ENCODE measurements at regions not wholly inside any gene's neighbourhood (a gene's known extent, or its start where the extent isn't known, plus 50 kb on each side); places are given as distances from the start of the nearest gene placed in this dataset.

GRCh38 chr2:8532438-8532837, 149.4 kb upstream of the ID2 start:
- Histone ChIP-seq H3K9me3 (ENCODE audit: control insufficient read depth in 2 of 2, insufficient read depth in 1 of 2, low read length in 1 of 2) (peaks cover 0 to 8% of the 10 kb centered on the region in 2 donors), H3K36me3 (ENCODE audit: control insufficient read depth in 2 of 2, insufficient read depth in 2 of 2, low read length in 1 of 2) (no peaks in the 10 kb centered on the region), H3K27me3 (ENCODE audit: control insufficient read depth in 2 of 2, insufficient read depth in 1 of 2, low read length in 1 of 2) (peaks cover 0 to under 1% of the 10 kb centered on the region in 2 donors), H3K27ac (ENCODE audit: low read depth in 1 of 2, low read length in 1 of 2) (no peak overlapping the region), H3K4me1 (ENCODE audit: control insufficient read depth in 2 of 2, insufficient read depth in 2 of 2, low read length in 2 of 2) (peaks cover 3 to 37% of the 10 kb centered on the region in 2 donors), H3K4me3 (ENCODE audit: low read length in 2 of 2) (no peak overlapping the region)
- DNase-seq (ENCODE audit: low read depth in 6 of 9, low spot score in 9 of 9), result no peak
- 96% methylated on average over 5 of the region's 5 CpGs for WGBS

DNA sequence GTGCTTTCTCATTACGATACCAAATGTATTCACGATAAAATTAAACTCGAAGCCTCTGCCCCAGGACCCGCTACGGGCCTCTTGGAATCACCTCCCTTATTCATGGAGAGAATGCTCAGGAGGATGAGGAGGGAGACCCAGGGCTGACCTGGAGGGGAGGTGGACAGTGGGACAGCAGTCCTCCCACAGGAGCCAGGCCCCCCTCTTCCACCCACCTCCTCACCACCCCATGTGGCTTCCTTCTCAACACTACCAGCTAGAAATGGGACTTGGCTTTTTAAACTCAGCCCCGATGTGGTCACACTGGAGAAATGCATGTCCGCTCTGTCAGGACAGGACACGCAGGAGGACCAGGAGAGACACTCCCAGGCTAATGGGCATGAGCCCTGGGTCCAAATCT, 147.9 kb upstream of the ID2 start:
- peaks cover 0 to 8% of the 10 kb centered on the region in 2 donors for H3K9me3 ChIP-seq (ENCODE audit: control insufficient read depth in 2 of 2, insufficient read depth in 1 of 2, low read length in 1 of 2)
- WGBS, result 96% methylated on average over 8 of the region's 8 CpGs
- H3K4me1 ChIP-seq (ENCODE audit: control insufficient read depth in 2 of 2, insufficient read depth in 2 of 2, low read length in 2 of 2), result peaks cover 0 to 46% of the 10 kb centered on the region in 2 donors
- no peak overlapping the region for H3K27ac ChIP-seq (ENCODE audit: low read depth in 1 of 2, low read length in 1 of 2)
- no peak for DNase-seq (ENCODE audit: low read depth in 6 of 9, low spot score in 9 of 9)
- no peaks in the 10 kb centered on the region for H3K36me3 ChIP-seq (ENCODE audit: control insufficient read depth in 2 of 2, insufficient read depth in 2 of 2, low read length in 1 of 2)
- H3K27me3 ChIP-seq (ENCODE audit: control insufficient read depth in 2 of 2, insufficient read depth in 1 of 2, low read length in 1 of 2), result peaks cover 0 to 10% of the 10 kb centered on the region in 2 donors
- no peak overlapping the region for H3K4me3 ChIP-seq (ENCODE audit: low read length in 2 of 2)

DNA sequence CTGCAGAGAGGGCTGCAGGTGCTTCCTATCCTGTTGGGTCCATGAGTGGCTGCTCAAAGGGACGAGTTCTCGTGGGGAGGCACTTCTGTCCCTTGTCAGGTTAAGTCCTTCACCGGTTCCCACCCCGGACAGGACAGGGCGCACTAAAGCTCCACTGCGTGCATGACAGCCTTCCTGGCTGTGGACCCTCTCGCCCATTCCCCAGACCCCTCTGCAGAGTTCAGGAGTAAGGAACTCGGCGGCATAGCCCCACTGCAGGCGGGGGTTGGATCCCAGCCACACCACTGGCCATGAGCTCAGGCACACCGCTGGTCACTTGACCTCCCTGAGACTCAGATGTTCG, 147.5 kb upstream of the ID2 start:
- peaks cover 0 to 12% of the 10 kb centered on the region in 2 donors for H3K27me3 ChIP-seq (ENCODE audit: control insufficient read depth in 2 of 2, insufficient read depth in 1 of 2, low read length in 1 of 2)
- WGBS, result 71% methylated on average over 12 of the region's 12 CpGs
- no peak overlapping the region for H3K4me3 ChIP-seq (ENCODE audit: low read length in 2 of 2)
- DNase-seq (ENCODE audit: low read depth in 6 of 9, low spot score in 9 of 9), result no peak
- H3K9me3 ChIP-seq (ENCODE audit: control insufficient read depth in 2 of 2, insufficient read depth in 1 of 2, low read length in 1 of 2), result peaks cover 0 to 8% of the 10 kb centered on the region in 2 donors
- H3K27ac ChIP-seq (ENCODE audit: low read depth in 1 of 2, low read length in 1 of 2), result no peak overlapping the region
- H3K4me1 ChIP-seq (ENCODE audit: control insufficient read depth in 2 of 2, insufficient read depth in 2 of 2, low read length in 2 of 2), result peaks cover 0 to 50% of the 10 kb centered on the region in 2 donors
- H3K36me3 ChIP-seq (ENCODE audit: control insufficient read depth in 2 of 2, insufficient read depth in 2 of 2, low read length in 1 of 2), result no peaks in the 10 kb centered on the region

DNA sequence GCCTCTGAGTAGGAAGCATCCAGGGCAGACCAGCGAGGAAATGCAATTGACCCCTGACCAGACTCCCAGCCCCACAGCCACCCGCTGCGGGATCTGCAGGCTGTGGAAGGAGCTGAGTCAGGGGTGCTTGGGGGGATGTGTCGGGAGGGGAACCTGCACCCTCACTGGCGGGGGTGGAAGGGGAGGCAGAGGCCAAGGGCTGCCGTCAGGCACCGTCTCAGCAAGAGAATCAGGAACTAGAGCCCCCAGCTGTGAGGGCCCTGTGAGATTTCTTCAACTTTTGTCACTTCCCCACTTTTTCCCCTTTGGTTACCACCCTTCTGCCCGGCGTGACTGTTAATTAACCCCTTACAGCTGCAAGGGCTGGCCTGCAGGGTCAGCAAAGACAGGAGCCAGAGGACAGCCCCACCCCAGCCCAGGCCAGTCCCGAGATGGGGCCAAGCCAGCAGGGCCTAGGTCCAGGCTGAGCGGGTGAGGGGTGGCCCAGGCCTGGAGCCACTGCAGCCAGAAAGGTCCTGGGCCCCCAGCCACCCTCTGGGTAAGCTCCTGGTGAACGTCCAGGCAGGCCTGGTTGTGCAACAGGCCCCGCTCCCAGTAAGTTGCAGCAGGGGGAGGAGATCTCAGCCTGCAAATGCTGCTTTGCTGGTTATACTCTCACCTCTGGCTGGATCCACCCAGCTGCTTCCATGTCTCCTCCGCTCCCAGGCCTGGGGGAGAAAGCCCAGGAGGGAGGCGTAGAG, 147.0 kb upstream of the ID2 start:
- no peak overlapping the region for H3K4me3 ChIP-seq (ENCODE audit: low read length in 2 of 2)
- H3K27ac ChIP-seq (ENCODE audit: low read depth in 1 of 2, low read length in 1 of 2), result peak overlapping the region in 1 of 2 donors; percentile 26
- no peak for DNase-seq (ENCODE audit: low read depth in 6 of 9, low spot score in 9 of 9)
- H3K27me3 ChIP-seq (ENCODE audit: control insufficient read depth in 2 of 2, insufficient read depth in 1 of 2, low read length in 1 of 2), result peaks cover 0 to 12% of the 10 kb centered on the region in 2 donors
- H3K9me3 ChIP-seq (ENCODE audit: control insufficient read depth in 2 of 2, insufficient read depth in 1 of 2, low read length in 1 of 2), result peaks cover 0 to 8% of the 10 kb centered on the region in 2 donors
- WGBS, result 54% methylated on average over 15 of the region's 15 CpGs
- no peaks in the 10 kb centered on the region for H3K36me3 ChIP-seq (ENCODE audit: control insufficient read depth in 2 of 2, insufficient read depth in 2 of 2, low read length in 1 of 2)
- peaks cover 0 to 56% of the 10 kb centered on the region in 2 donors for H3K4me1 ChIP-seq (ENCODE audit: control insufficient read depth in 2 of 2, insufficient read depth in 2 of 2, low read length in 2 of 2)

GRCh38 chr2:8535469-8535795, 146.4 kb upstream of the ID2 start:
- no peak overlapping the region for H3K27ac ChIP-seq (ENCODE audit: low read depth in 1 of 2, low read length in 1 of 2)
- peaks cover 0 to 12% of the 10 kb centered on the region in 2 donors for H3K27me3 ChIP-seq (ENCODE audit: control insufficient read depth in 2 of 2, insufficient read depth in 1 of 2, low read length in 1 of 2)
- peaks cover 2 to 61% of the 10 kb centered on the region in 2 donors for H3K4me1 ChIP-seq (ENCODE audit: control insufficient read depth in 2 of 2, insufficient read depth in 2 of 2, low read length in 2 of 2)
- H3K36me3 ChIP-seq (ENCODE audit: control insufficient read depth in 2 of 2, insufficient read depth in 2 of 2, low read length in 1 of 2), result no peaks in the 10 kb centered on the region
- H3K4me3 ChIP-seq (ENCODE audit: low read length in 2 of 2), result no peak overlapping the region
- peaks cover 0 to 11% of the 10 kb centered on the region in 2 donors for H3K9me3 ChIP-seq (ENCODE audit: control insufficient read depth in 2 of 2, insufficient read depth in 1 of 2, low read length in 1 of 2)
- no peak for DNase-seq (ENCODE audit: low read depth in 6 of 9, low spot score in 9 of 9)
- 87% methylated on average over 9 of the region's 9 CpGs for WGBS

DNA sequence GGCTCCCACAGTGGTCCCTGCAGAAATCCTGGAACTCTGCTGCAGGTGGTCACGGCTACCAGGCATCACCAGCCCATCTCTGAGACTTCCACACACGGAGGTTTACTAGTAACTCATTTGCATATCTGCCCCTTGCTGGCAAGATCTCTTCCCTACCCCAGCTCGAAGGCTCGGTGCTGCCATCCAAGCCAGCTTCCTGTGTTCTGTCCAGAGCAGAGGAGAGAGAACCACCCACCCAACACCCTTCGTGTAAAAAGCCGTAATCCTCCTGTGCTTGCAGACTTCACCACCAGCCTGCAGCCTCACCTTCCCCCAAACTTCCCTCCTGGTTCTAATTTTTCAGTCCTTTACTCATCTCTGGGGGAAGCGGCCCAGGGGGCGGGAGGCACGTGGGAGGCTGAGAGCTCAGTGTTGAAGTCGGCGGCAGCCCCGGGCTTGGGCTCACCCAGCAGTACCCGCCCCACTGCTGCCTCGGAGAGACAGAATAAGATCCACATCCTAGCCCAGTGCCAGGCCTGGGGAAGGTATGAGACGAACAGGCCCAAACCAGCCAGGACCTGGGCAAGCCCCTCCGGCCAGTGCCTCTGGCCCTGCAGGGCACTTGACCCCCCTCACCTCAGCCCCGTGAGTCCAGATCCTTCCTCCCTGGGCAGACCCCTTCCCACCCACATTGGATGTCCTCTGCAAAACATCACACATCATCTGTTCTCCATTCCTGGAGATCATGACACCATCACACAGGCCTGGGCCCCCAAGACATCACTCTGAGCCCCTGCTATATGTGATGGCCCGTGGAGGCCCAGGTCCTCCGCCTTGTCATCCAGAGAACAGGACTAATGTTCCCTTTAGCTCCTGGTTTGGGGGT, 145.8 kb upstream of the ID2 start:
- Histone ChIP-seq H3K36me3 (ENCODE audit: control insufficient read depth in 2 of 2, insufficient read depth in 2 of 2, low read length in 1 of 2) (no peaks in the 10 kb centered on the region), H3K4me1 (ENCODE audit: control insufficient read depth in 2 of 2, insufficient read depth in 2 of 2, low read length in 2 of 2) (peaks cover 5 to 67% of the 10 kb centered on the region in 2 donors), H3K27me3 (ENCODE audit: control insufficient read depth in 2 of 2, insufficient read depth in 1 of 2, low read length in 1 of 2) (peaks cover 0 to 15% of the 10 kb centered on the region in 2 donors), H3K27ac (ENCODE audit: low read depth in 1 of 2, low read length in 1 of 2) (no peak overlapping the region), H3K9me3 (ENCODE audit: control insufficient read depth in 2 of 2, insufficient read depth in 1 of 2, low read length in 1 of 2) (peaks cover 0 to 8% of the 10 kb centered on the region in 2 donors), H3K4me3 (ENCODE audit: low read length in 2 of 2) (no peak overlapping the region)
- WGBS, result 57% methylated on average over 19 of the region's 19 CpGs
- peak in 1 of 9 donors; percentile 44 for DNase-seq (ENCODE audit: low read depth in 6 of 9, low spot score in 9 of 9)

GRCh38 chr2:8536686-8537561, 144.9 kb upstream of the ID2 start:
- Histone ChIP-seq H3K4me1 (ENCODE audit: control insufficient read depth in 2 of 2, insufficient read depth in 2 of 2, low read length in 2 of 2) (peaks cover 14 to 76% of the 10 kb centered on the region in 2 donors), H3K27ac (ENCODE audit: low read depth in 1 of 2, low read length in 1 of 2) (no peak overlapping the region), H3K27me3 (ENCODE audit: control insufficient read depth in 2 of 2, insufficient read depth in 1 of 2, low read length in 1 of 2) (peaks cover 0 to 15% of the 10 kb centered on the region in 2 donors)

GRCh38 chr2:8537562-8538155, 144.2 kb upstream of the ID2 start:
- no peak for DNase-seq (ENCODE audit: low read depth in 6 of 9, low spot score in 9 of 9)
- H3K4me3 ChIP-seq (ENCODE audit: low read length in 2 of 2), result no peak overlapping the region
- peaks cover 0 to 7% of the 10 kb centered on the region in 2 donors for H3K9me3 ChIP-seq (ENCODE audit: control insufficient read depth in 2 of 2, insufficient read depth in 1 of 2, low read length in 1 of 2)
- no peak overlapping the region for H3K27ac ChIP-seq (ENCODE audit: low read depth in 1 of 2, low read length in 1 of 2)
- H3K36me3 ChIP-seq (ENCODE audit: control insufficient read depth in 2 of 2, insufficient read depth in 2 of 2, low read length in 1 of 2), result no peaks in the 10 kb centered on the region
- H3K27me3 ChIP-seq (ENCODE audit: control insufficient read depth in 2 of 2, insufficient read depth in 1 of 2, low read length in 1 of 2), result peaks cover 0 to 15% of the 10 kb centered on the region in 2 donors
- 86% methylated on average over 4 of the region's 4 CpGs for WGBS
- peaks cover 17 to 83% of the 10 kb centered on the region in 2 donors for H3K4me1 ChIP-seq (ENCODE audit: control insufficient read depth in 2 of 2, insufficient read depth in 2 of 2, low read length in 2 of 2)

More at GRCh38 chr2:8536686-8537561, 144.9 kb upstream of the ID2 start:
- Histone ChIP-seq H3K9me3 (ENCODE audit: control insufficient read depth in 2 of 2, insufficient read depth in 1 of 2, low read length in 1 of 2) (peaks cover 0 to 7% of the 10 kb centered on the region in 2 donors), H3K36me3 (ENCODE audit: control insufficient read depth in 2 of 2, insufficient read depth in 2 of 2, low read length in 1 of 2) (no peaks in the 10 kb centered on the region), H3K4me3 (ENCODE audit: low read length in 2 of 2) (no peak overlapping the region)
- 97% methylated on average over 16 of the region's 16 CpGs for WGBS
- no peak for DNase-seq (ENCODE audit: low read depth in 6 of 9, low spot score in 9 of 9)
